GM19372 (cell line): ENCODE measurements at regions not wholly inside any gene's neighbourhood (a gene's known extent, or its start where the extent isn't known, plus 50 kb on each side); places are given as distances from the start of the nearest gene placed in this dataset.
"Not testable (repeated sequence)": the region's sequence is repeated elsewhere in the genome, so short reads cannot be mapped to it uniquely, and the experiment has no call there.

ENCODE experiments used
- ATAC-seq: cut with Tn5 transposase; IDR thresholded peaks from one replicate; pipeline ENCODE4 v1.9.1; 2021; ENCODE audit warnings: mild to moderate bottlenecking, low read depth, moderate library complexity; ENCODE audit not compliant: unreplicated experiment

GRCh38 chr20:22814471-22815205 is 220.5 kb upstream of the SSTR4 start:
- ATAC-seq, result no peak

GRCh38 chr20:22815206-22815551 is 219.9 kb upstream of the SSTR4 start:
- ATAC-seq, result no peak

- no peak for ATAC-seq
These were observed 219.4 kb upstream of the SSTR4 start for GRCh38 chr20:22815603-22816315.

- ATAC-seq, result no peak
These were observed 216.5 kb upstream of the SSTR4 start for GRCh38 chr20:22818636-22819035.

GRCh38 chr20:22819112-22819511 is 216.0 kb upstream of the SSTR4 start:
- no peak for ATAC-seq

- ATAC-seq, result no peak
These were observed 215.3 kb upstream of the SSTR4 start for GRCh38 chr20:22819784-22820183.

GRCh38 chr20:22821081-22821727 is 213.9 kb upstream of the SSTR4 start:
- no peak for ATAC-seq

- ATAC-seq, result no peak
These were observed 213.3 kb upstream of the SSTR4 start for GRCh38 chr20:22821796-22822195.

GRCh38 chr20:22823119-22823518 is 212.0 kb upstream of the SSTR4 start:
- ATAC-seq, result no peak

- ATAC-seq, result no peak
These were observed 211.0 kb upstream of the SSTR4 start for GRCh38 chr20:22824077-22824476.

- ATAC-seq, result no peak
These were observed 210.0 kb upstream of the SSTR4 start for GRCh38 chr20:22825076-22825475.

GRCh38 chr20:22825546-22825945 is 209.6 kb upstream of the SSTR4 start:
- ATAC-seq, result no peak

- no peak for ATAC-seq
These were observed 208.5 kb upstream of the SSTR4 start for GRCh38 chr20:22826306-22827230.

- ATAC-seq, result no peak
These were observed 207.2 kb upstream of the SSTR4 start for GRCh38 chr20:22827916-22828315.

GRCh38 chr20:22829356-22829755 is 205.8 kb upstream of the SSTR4 start:
- no peak for ATAC-seq

GRCh38 chr20:22830138-22830537 is 205.0 kb upstream of the SSTR4 start:
- ATAC-seq, result no peak

- not testable (repeated sequence) for ATAC-seq
These were observed 204.4 kb upstream of the SSTR4 start for GRCh38 chr20:22830715-22831114.

- no peak for ATAC-seq
These were observed 201.3 kb upstream of the SSTR4 start for GRCh38 chr20:22833851-22834250.

GRCh38 chr20:22834651-22835256 is 200.4 kb upstream of the SSTR4 start:
- ATAC-seq, result no peak

- ATAC-seq, result no peak
These were observed 198.9 kb upstream of the SSTR4 start for GRCh38 chr20:22836211-22836610.
